ENCODE measurements at regions not wholly inside any gene's neighbourhood (a gene's known extent, or its start where the extent isn't known, plus 50 kb on each side); places are given as distances from the start of the nearest gene placed in this dataset.
"Not testable (repeated sequence)": the region's sequence is repeated elsewhere in the genome, so short reads cannot be mapped to it uniquely, and the experiment has no call there.

- no peak for DNase-seq
These were observed 161.7 kb downstream of the SPTSSA start for GRCh38 chr14:34300330-34300729.

GRCh38 chr14:34299360-34299759 lies 162.7 kb downstream of the SPTSSA start:
- Mint-ChIP-seq H3K27me3 (no peaks in the 10 kb centered on the region), H3K4me1 (ENCODE audit: low read depth) (no peaks in the 10 kb centered on the region), H3K9me3 (no peaks in the 10 kb centered on the region), H3K27ac (no peak overlapping the region), H3K4me3 (no peak overlapping the region), H3K36me3 (ENCODE audit: low read depth) (no peaks in the 10 kb centered on the region)
- DNase-seq: no peak

More at GRCh38 chr14:34300330-34300729, 161.7 kb downstream of the SPTSSA start:
- H3K4me1 Mint-ChIP-seq (ENCODE audit: low read depth): no peaks in the 10 kb centered on the region
- H3K4me3 Mint-ChIP-seq: no peak overlapping the region
- H3K27me3 Mint-ChIP-seq: no peaks in the 10 kb centered on the region
- H3K27ac Mint-ChIP-seq: no peak overlapping the region
- no peaks in the 10 kb centered on the region for H3K9me3 Mint-ChIP-seq
- no peaks in the 10 kb centered on the region for H3K36me3 Mint-ChIP-seq (ENCODE audit: low read depth)

- no peak for DNase-seq
- peaks cover 7% of the 10 kb centered on the region for H3K27me3 Mint-ChIP-seq
- no peaks in the 10 kb centered on the region for H3K36me3 Mint-ChIP-seq (ENCODE audit: low read depth)
- H3K4me1 Mint-ChIP-seq (ENCODE audit: low read depth): no peaks in the 10 kb centered on the region
- no peak overlapping the region for H3K4me3 Mint-ChIP-seq
- H3K27ac Mint-ChIP-seq: no peak overlapping the region
- no peaks in the 10 kb centered on the region for H3K9me3 Mint-ChIP-seq
These were observed 164.1 kb downstream of the SPTSSA start for GRCh38 chr14:34297786-34298520.

- Mint-ChIP-seq H3K27ac (no peak overlapping the region), H3K36me3 (ENCODE audit: low read depth) (no peaks in the 10 kb centered on the region), H3K4me3 (no peak overlapping the region), H3K9me3 (peaks cover 8% of the 10 kb centered on the region), H3K4me1 (ENCODE audit: low read depth) (no peaks in the 10 kb centered on the region), H3K27me3 (no peaks in the 10 kb centered on the region)
- DNase-seq: no peak
These were observed 178.4 kb downstream of the SPTSSA start for GRCh38 chr14:34283590-34283989.

- DNase-seq: no peak
- Mint-ChIP-seq H3K27ac (no peak overlapping the region), H3K36me3 (ENCODE audit: low read depth) (no peaks in the 10 kb centered on the region), H3K27me3 (peaks cover 4% of the 10 kb centered on the region), H3K4me3 (no peak overlapping the region), H3K4me1 (ENCODE audit: low read depth) (peaks cover 2% of the 10 kb centered on the region), H3K9me3 (peaks cover 8% of the 10 kb centered on the region)
These were observed 184.8 kb downstream of the SPTSSA start for GRCh38 chr14:34277191-34277590.

- Mint-ChIP-seq H3K4me1 (ENCODE audit: low read depth) (peaks cover 2% of the 10 kb centered on the region), H3K4me3 (no peak overlapping the region), H3K27ac (no peak overlapping the region), H3K27me3 (peaks cover 12% of the 10 kb centered on the region), H3K9me3 (peaks cover 2% of the 10 kb centered on the region), H3K36me3 (ENCODE audit: low read depth) (no peaks in the 10 kb centered on the region)
- no peak for DNase-seq
These were observed 186.5 kb downstream of the SPTSSA start for GRCh38 chr14:34275530-34275929.

GRCh38 chr14:34275078-34275477 lies 187.0 kb downstream of the SPTSSA start:
- no peak for DNase-seq
- Mint-ChIP-seq H3K27ac (no peak overlapping the region), H3K27me3 (peaks cover 17% of the 10 kb centered on the region), H3K4me3 (no peak overlapping the region), H3K9me3 (no peaks in the 10 kb centered on the region), H3K36me3 (ENCODE audit: low read depth) (no peaks in the 10 kb centered on the region), H3K4me1 (ENCODE audit: low read depth) (peaks cover 2% of the 10 kb centered on the region)

- H3K36me3 Mint-ChIP-seq (ENCODE audit: low read depth); H3K27ac Mint-ChIP-seq; H3K4me1 Mint-ChIP-seq (ENCODE audit: low read depth); H3K9me3 Mint-ChIP-seq; DNase-seq; H3K4me3 Mint-ChIP-seq: not testable (repeated sequence)
- H3K27me3 Mint-ChIP-seq: peaks cover 17% of the 10 kb centered on the region
These were observed 188.3 kb downstream of the SPTSSA start for GRCh38 chr14:34273716-34274115.

GRCh38 chr14:34270361-34270760 lies 191.7 kb downstream of the SPTSSA start:
- H3K27me3 Mint-ChIP-seq: peaks cover 24% of the 10 kb centered on the region
- no peaks in the 10 kb centered on the region for H3K9me3 Mint-ChIP-seq
- no peak for DNase-seq
- H3K4me3 Mint-ChIP-seq: no peak overlapping the region
- no peaks in the 10 kb centered on the region for H3K4me1 Mint-ChIP-seq (ENCODE audit: low read depth)
- H3K36me3 Mint-ChIP-seq (ENCODE audit: low read depth): no peaks in the 10 kb centered on the region
- no peak overlapping the region for H3K27ac Mint-ChIP-seq

- no peak for DNase-seq
- no peaks in the 10 kb centered on the region for H3K4me1 Mint-ChIP-seq (ENCODE audit: low read depth)
- no peaks in the 10 kb centered on the region for H3K9me3 Mint-ChIP-seq
- H3K36me3 Mint-ChIP-seq (ENCODE audit: low read depth): no peaks in the 10 kb centered on the region
- H3K27ac Mint-ChIP-seq: no peak overlapping the region
- peaks cover 27% of the 10 kb centered on the region for H3K27me3 Mint-ChIP-seq
- H3K4me3 Mint-ChIP-seq: no peak overlapping the region
These were observed 195.7 kb downstream of the SPTSSA start for GRCh38 chr14:34266344-34266743.

- Mint-ChIP-seq H3K36me3 (ENCODE audit: low read depth) (no peaks in the 10 kb centered on the region), H3K4me1 (ENCODE audit: low read depth) (no peaks in the 10 kb centered on the region), H3K9me3 (no peaks in the 10 kb centered on the region), H3K27ac (no peak overlapping the region), H3K4me3 (no peak overlapping the region), H3K27me3 (peaks cover 11% of the 10 kb centered on the region)
- no peak for DNase-seq
These were observed 199.7 kb downstream of the SPTSSA start for GRCh38 chr14:34262127-34262910.

GRCh38 chr14:34259996-34260395 lies 202.0 kb downstream of the SPTSSA start:
- Mint-ChIP-seq H3K27ac (no peak overlapping the region), H3K9me3 (no peaks in the 10 kb centered on the region), H3K36me3 (ENCODE audit: low read depth) (no peaks in the 10 kb centered on the region), H3K27me3 (peaks cover 8% of the 10 kb centered on the region), H3K4me3 (no peak overlapping the region), H3K4me1 (ENCODE audit: low read depth) (no peaks in the 10 kb centered on the region)
- no peak for DNase-seq

GRCh38 chr14:34258318-34258717 lies 203.7 kb downstream of the SPTSSA start:
- Mint-ChIP-seq H3K4me1 (ENCODE audit: low read depth) (no peaks in the 10 kb centered on the region), H3K9me3 (no peaks in the 10 kb centered on the region), H3K27ac (no peak overlapping the region), H3K4me3 (no peak overlapping the region), H3K27me3 (peaks cover 8% of the 10 kb centered on the region), H3K36me3 (ENCODE audit: low read depth) (no peaks in the 10 kb centered on the region)
- no peak for DNase-seq

GRCh38 chr14:34257505-34257904 lies 204.5 kb downstream of the SPTSSA start:
- H3K27ac Mint-ChIP-seq: no peak overlapping the region
- H3K4me3 Mint-ChIP-seq: no peak overlapping the region
- no peaks in the 10 kb centered on the region for H3K36me3 Mint-ChIP-seq (ENCODE audit: low read depth)
- no peaks in the 10 kb centered on the region for H3K9me3 Mint-ChIP-seq
- H3K4me1 Mint-ChIP-seq (ENCODE audit: low read depth): no peaks in the 10 kb centered on the region
- DNase-seq: no peak
- peaks cover 8% of the 10 kb centered on the region for H3K27me3 Mint-ChIP-seq

- H3K27me3 Mint-ChIP-seq: peaks cover 8% of the 10 kb centered on the region
- no peak overlapping the region for H3K27ac Mint-ChIP-seq
- H3K9me3 Mint-ChIP-seq: no peaks in the 10 kb centered on the region
- H3K36me3 Mint-ChIP-seq (ENCODE audit: low read depth): no peaks in the 10 kb centered on the region
- no peak overlapping the region for H3K4me3 Mint-ChIP-seq
- no peaks in the 10 kb centered on the region for H3K4me1 Mint-ChIP-seq (ENCODE audit: low read depth)
- DNase-seq: no peak
These were observed 205.8 kb downstream of the SPTSSA start for GRCh38 chr14:34256223-34256622.

All from activated T-cell treated with anti-CD3 and anti-CD28 coated beads, Interleukin-2, amount 50 U/mL, for 24 hours (primary cell).